ENCODE measurements at regions not wholly inside any gene's neighbourhood (a gene's known extent, or its start where the extent isn't known, plus 50 kb on each side); places are given as distances from the start of the nearest gene placed in this dataset.

- TF ChIP-seq CHD7 (IDR thresholded peaks at IDR 0.05; ENCODE audit: insufficient replicate concordance, low read length) = no peak
- TF ChIP-seq RBBP5 (IDR thresholded peaks at IDR 0.05; ENCODE audit: borderline replicate concordance, low read depth, low read length) = no peak
- no peak for TF ChIP-seq YY1 (IDR thresholded peaks at IDR 0.05; ENCODE audit: low read depth, low read length)
- TF ChIP-seq POU5F1 (IDR thresholded peaks at IDR 0.05; ENCODE audit: low read depth, low read length) = no peak
- TF ChIP-seq SIN3A (conservative IDR thresholded peaks at IDR 0.05 in 1 of 2, IDR thresholded peaks at IDR 0.05 in 1 of 2; ENCODE audit: low read depth in 1 of 2, low read length in 2 of 2) = no peak
- no peak for TF ChIP-seq CEBPB (IDR thresholded peaks at IDR 0.05; ENCODE audit: low read depth, low read length)
- TF ChIP-seq HDAC2 (IDR thresholded peaks at IDR 0.05; ENCODE audit: borderline replicate concordance in 1 of 2, low read depth in 2 of 2, low read length in 2 of 2) = no peak
- no peak for TF ChIP-seq CREB1 (IDR thresholded peaks at IDR 0.05)
- no peak for TF ChIP-seq GABPA (IDR thresholded peaks at IDR 0.05; ENCODE audit: borderline replicate concordance, insufficient read depth, low read length)
Observed at GRCh38 chr13:68375004-68375403, 1144.9 kb upstream of the PCDH9 start (continued).

All from H1 (cell line).